Mammary epithelial cell (primary cell): ENCODE measurements at regions not wholly inside any gene's neighbourhood (a gene's known extent, or its start where the extent isn't known, plus 50 kb on each side); places are given as distances from the start of the nearest gene placed in this dataset.

Experiments
- EZH2 ChIP-seq: IDR thresholded peaks from 2 replicates; pipeline ENCODE4 v1.6.1; 2012; ENCODE audit warnings: low read length, inconsistent platforms, borderline replicate concordance
- TF ChIP-seq, protein P1 (sequence below), 2 donors: IDR thresholded peaks in 1 of 2; conservative IDR thresholded peaks in 1 of 2; 2 replicates each; pipeline ENCODE4 v1.5.1; 2011 to 2012; ENCODE audit warnings: inconsistent platforms in 2 of 2, low read length in 2 of 2, mild to moderate bottlenecking in 2 of 2, control low read depth in 1 of 2, low read depth in 1 of 2; ENCODE audit not compliant: insufficient read depth in 1 of 2; ENCODE audit errors: extremely low read depth in 1 of 2

DNA sequence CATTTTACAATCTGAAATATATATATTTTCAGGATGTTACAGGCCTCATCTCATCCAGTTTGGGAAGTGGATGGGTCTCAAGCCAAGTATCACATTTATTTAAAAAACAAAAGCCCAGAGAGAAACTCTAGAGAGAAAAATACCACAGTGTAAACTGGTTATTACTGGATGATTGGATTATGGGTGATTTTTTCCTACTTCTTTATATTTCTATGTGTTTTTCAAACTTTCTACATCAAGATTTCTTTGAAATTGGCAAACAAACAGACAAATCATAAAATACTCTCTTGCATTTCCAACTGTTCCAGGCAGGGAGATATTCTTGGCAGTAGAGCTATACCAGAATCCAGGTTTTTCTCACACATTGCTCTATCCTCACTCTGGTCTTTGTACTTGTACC, 116.0 kb upstream of the SMIM23 start:
- TF ChIP-seq, protein P1, sequence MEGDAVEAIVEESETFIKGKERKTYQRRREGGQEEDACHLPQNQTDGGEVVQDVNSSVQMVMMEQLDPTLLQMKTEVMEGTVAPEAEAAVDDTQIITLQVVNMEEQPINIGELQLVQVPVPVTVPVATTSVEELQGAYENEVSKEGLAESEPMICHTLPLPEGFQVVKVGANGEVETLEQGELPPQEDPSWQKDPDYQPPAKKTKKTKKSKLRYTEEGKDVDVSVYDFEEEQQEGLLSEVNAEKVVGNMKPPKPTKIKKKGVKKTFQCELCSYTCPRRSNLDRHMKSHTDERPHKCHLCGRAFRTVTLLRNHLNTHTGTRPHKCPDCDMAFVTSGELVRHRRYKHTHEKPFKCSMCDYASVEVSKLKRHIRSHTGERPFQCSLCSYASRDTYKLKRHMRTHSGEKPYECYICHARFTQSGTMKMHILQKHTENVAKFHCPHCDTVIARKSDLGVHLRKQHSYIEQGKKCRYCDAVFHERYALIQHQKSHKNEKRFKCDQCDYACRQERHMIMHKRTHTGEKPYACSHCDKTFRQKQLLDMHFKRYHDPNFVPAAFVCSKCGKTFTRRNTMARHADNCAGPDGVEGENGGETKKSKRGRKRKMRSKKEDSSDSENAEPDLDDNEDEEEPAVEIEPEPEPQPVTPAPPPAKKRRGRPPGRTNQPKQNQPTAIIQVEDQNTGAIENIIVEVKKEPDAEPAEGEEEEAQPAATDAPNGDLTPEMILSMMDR (conservative IDR thresholded peaks at IDR 0.05 in 1 of 2, IDR thresholded peaks at IDR 0.05 in 1 of 2; ENCODE audit: extremely low read depth in 1 of 2, insufficient read depth in 1 of 2, low read depth in 1 of 2, low read length in 2 of 2) = no peak
- no peak for TF ChIP-seq EZH2
